ENCODE measurements at regions not wholly inside any gene's neighbourhood (a gene's known extent, or its start where the extent isn't known, plus 50 kb on each side); places are given as distances from the start of the nearest gene placed in this dataset.

- TF ChIP-seq HDGF (IDR thresholded peaks at IDR 0.05; ENCODE audit: borderline replicate concordance) (no peak), BHLHE40 (IDR thresholded peaks at IDR 0.05; ENCODE audit: borderline replicate concordance) (no peak), SP1 (IDR thresholded peaks at IDR 0.05) (no peak), ZNF384 (IDR thresholded peaks at IDR 0.05) (no peak), FOXM1 (IDR thresholded peaks at IDR 0.05; ENCODE audit: borderline replicate concordance) (no peak), PKNOX1 (IDR thresholded peaks at IDR 0.05) (no peak), FOXK2 (IDR thresholded peaks at IDR 0.05) (no peak), SUZ12 (IDR thresholded peaks at IDR 0.05) (no peak), ARNT (IDR thresholded peaks at IDR 0.05) (no peak), NFRKB (IDR thresholded peaks at IDR 0.05) (no peak), CTBP1 (IDR thresholded peaks at IDR 0.05; ENCODE audit: borderline replicate concordance) (no peak), L3MBTL2 (conservative IDR thresholded peaks at IDR 0.05) (no peak), ELF4 (IDR thresholded peaks at IDR 0.05) (no peak)
Observed at GRCh38 chr18:38415811-38416210, 850.2 kb upstream of the CELF4 start.

Measured in HEK293T (cell line).